ENCODE measurements at regions not wholly inside any gene's neighbourhood (a gene's known extent, or its start where the extent isn't known, plus 50 kb on each side); places are given as distances from the start of the nearest gene placed in this dataset.

DNA sequence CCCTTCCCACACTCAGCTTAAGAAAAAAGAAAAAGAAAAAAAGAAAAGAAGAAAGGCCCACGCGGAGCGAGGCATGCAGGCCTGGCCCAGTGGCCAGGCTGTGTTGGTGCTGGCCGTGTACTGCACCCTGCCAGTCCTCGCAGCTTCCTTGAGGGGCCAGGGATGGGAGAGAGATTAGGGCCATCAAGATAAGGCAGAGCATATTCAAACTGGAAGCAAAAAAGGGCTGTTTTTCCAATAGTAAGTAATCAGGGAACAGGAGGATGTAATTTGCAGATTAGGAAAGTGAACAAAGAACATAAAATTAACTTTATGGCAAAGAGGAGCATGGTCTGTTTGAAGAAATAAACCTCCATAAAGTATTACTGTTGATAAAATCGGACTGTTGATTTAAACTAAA, 319.6 kb upstream of the CLINT1 start:
- no peak for DNase-seq

DNA sequence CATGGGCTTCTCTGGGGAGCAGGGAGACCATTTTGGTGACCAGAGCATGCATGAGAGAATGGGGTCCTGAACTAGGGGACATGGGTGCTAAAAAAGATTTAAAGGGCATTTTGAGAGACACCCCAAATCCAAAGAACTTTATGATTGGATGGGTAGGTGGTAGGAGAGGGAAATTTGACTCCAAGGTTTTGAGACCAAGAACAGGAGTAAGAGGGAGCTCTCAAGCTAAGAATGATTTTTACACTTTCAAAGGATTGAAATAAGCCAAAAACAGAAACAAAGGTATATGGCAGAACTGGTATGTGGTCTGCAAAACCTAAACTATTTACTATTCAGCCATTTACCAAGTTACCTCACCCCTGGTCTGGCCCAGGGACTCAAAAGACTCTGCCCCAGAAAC, 318.2 kb upstream of the CLINT1 start:
- no peak for DNase-seq

DNA sequence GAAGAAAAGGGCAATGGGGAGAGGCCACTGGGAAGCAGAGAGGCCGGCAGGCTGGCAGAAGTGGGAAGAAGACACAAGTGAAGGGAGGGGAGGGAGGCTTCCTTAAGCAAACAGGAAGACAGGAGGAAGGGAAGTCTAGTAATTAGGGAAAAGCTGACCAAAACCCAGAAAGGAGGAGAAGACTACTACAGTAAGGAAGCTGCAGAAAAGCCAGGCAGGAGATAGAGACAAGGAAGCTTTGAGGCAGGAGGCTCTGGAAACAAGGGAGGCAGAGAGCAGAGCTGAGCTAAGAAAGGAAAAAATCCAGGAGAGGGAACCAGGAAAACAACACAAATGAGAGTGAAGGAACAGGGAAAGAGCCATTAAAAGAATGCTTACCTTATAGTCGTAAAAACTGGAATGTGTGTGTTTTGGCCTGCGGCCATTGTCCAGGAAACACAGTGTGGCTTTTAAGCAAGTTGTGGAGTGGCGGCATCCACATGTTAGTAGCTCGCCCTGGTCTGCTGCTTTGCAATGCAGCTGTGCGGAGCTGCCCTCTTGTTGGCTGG, 317.1 kb upstream of the CLINT1 start:
- no peak for DNase-seq

GRCh38 chr5:158174918-158175851, 316.2 kb upstream of the CLINT1 start:
- DNase-seq = peak; percentile 18

- no peak for DNase-seq
These were observed 315.1 kb upstream of the CLINT1 start for GRCh38 chr5:158174026-158174425.

DNA sequence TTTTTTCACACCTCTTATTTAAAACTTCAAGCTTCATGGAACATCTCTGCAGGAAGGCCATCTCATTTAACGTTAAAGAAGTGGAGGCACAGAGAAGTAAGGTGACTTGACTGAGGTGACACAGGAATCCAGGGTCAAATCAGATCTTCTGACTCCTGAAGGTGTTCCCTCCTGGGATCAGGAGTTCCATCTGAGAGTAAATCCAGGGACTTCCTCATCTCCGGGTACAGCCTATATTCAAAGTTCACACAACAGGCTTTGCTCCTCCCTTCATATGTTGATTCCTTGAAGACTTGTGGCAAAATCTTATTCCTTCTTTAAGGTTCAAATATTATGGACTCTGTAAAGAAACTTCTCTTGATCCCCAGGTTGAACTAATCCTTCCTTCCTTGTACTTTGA, 313.1 kb upstream of the CLINT1 start:
- no peak for DNase-seq

DNA sequence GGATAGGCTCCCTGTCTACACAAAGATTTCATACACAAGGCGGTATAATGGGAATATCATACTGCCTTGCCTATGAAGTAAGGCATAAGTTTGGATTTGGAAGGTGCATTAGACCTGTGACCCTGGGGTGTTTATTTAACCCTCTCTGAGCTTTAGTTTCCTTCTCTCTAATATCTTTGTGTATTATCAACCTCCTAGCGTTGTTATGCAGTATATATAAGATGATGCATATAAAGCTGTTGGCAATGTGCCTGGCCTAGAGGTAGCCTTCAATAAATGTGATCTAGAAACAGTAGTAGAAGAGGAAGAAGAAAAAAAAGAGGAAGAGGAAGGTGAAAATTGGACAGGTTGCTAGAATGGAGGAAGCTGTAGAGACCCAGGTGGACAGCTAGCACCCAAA, 311.6 kb upstream of the CLINT1 start:
- no peak for DNase-seq

GRCh38 chr5:158170060-158170459, 311.1 kb upstream of the CLINT1 start:
- DNase-seq = no peak

GRCh38 chr5:158166424-158166823, 307.5 kb upstream of the CLINT1 start:
- DNase-seq = no peak

DNA sequence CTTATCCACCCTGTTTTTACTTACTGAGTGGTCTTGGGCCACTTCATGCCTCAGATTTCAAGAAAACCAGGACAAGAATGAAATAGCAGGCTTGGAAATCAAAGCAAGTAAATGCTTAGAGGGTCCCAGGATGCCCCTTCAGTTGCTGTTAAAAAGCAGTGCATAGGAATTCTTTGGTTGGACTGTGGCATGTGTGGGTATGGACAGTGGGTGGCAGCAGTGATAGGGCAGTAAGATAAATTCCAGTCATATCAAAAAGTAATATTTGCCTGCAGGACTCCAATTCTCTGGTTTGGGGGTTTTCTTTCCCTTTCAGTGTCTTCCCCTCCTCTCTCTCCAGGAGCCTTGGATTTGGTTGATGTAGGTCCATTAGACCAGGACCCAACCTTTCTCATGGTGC, 306.7 kb upstream of the CLINT1 start:
- DNase-seq = no peak

GRCh38 chr5:158164296-158165047, 305.5 kb upstream of the CLINT1 start:
- no peak for DNase-seq

DNA sequence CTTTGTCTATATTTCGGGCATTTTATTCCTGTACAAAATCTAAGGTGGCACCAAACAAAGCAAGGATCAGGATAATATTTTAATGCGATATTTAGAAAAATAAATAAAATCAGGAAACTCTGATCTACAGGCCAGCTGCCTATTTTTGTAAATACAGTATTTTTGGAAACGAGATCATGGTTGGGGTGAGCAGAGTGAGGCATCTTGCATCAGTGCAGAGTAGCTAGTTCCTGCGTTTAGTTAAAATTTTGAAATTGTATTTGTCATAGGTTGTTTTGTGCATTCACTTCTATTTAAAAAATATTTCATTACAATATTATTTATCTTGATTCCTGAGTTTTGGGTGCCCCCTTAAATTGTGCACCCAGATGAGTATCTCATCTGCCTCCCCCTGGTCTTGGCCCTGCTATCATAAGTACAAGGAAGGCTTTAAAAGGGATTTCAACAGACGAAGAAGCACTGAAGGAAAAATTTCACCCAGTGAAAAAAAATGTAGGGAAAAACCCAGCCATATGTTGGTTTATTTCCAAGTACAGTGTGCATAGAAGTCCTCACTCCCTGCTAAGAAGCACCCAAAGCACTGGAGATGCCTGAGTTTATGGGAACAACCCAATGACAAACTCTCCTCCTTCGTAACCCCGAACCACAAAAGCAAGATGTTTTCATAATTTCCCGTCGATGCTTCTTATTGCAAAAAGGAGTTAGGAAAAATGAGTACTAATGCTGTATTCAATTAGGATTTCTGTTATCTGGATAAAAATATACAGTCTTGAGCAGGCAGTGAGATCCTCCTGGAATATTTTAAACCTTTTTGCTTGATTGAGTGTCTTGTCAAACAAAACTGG, 304.7 kb upstream of the CLINT1 start:
- no peak for DNase-seq

DNA sequence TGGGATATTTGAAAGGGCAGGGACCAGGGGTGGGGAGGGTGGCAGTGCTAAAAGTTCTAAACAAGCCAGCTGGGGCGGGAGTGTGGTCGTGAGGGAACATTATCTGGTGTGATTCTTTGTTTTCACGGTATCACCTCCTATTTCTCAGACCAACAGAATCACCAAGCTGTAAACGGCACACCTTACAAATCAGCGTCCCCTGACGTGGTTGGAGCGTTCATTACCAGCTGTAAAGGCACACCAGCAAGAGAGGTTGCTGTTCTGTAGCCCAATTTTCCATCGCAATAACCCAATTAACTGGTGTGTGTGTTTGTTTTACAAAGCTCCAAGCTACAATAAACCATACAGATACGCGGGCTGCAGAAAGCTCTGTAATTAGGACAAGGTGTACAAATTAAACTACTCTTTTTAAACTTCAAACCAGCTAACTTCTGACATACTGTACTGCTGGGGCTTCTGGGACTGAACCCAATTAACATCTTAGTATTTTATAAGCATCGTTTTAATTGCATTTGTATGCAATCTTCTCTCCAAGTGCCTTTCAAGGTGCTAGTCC, 303.6 kb upstream of the CLINT1 start:
- DNase-seq = no peak

DNA sequence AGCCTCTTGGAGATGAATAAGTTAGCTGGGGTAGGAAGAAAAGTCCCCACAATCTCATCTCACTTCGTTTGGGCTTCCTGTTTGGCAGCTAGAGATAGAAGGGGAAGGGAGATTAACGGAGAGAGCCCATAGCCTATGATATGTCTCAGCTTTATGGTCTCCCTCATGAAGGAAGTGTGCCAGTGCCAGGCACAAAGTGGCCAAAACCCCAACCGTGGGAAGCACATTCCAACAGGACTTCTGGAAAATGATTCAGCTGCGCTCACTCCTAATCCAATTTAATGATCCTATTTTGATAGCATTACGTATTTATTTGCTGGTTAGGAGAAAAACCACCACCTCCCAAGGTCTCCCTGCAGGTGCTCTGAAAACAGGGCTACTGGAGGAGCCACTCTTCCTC, 303.1 kb upstream of the CLINT1 start:
- DNase-seq = no peak

GRCh38 chr5:158159621-158160020, 300.7 kb upstream of the CLINT1 start:
- no peak for DNase-seq

DNA sequence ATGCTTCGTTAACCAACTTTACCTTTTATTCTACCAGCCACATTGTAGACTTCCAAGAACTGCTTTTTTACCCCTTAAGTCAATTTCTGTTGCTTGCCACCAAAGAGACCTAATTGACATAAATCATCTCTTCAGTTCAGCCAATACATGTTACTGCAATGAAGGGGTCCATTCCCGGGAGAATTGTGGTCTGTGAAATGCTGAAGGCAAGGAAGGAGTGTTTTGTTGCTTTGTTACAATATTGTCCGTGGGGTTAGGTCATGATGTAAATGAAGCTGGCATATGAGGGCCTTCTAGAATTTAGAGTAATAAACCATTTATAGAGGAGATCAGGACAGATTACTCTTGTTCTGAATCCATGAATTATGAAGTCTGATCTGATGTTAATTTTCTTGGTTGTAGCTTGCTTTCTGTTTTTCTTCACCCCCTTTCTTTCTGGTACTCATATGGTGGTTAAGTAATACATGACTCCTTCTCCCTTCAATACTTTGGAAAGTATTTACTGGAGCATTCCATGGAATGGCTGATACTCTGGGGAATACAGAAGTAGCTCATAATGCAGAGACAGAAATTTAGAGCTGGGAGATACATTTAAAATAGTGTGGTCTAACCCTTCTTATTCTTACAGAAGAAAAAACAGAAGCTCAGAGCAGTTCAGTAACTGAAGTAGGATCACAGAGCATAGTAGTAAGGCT, 297.0 kb upstream of the CLINT1 start:
- DNase-seq = no peak

DNA sequence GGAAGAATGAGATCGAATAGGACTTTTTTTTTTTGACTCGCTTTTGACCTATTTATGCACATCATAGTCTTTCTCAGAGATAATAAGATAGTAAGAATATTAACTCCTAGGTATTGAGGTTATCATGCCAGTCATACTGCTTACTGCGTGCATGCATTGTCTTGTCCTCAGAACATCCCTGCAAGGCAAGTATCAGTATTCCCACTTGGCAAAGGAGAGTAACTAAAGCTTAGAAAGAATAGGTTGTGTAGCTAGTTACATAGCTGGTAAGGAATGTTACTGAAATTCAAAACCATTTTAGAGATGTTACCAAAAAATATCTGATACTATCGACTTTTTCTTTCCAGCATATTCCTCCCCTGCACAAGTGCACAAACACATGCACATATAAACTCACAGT, 296.1 kb upstream of the CLINT1 start:
- DNase-seq = no peak

GRCh38 chr5:158154226-158155005, 295.5 kb upstream of the CLINT1 start:
- DNase-seq = peak; percentile 20

GRCh38 chr5:158153508-158153907, 294.6 kb upstream of the CLINT1 start:
- no peak for DNase-seq

DNA sequence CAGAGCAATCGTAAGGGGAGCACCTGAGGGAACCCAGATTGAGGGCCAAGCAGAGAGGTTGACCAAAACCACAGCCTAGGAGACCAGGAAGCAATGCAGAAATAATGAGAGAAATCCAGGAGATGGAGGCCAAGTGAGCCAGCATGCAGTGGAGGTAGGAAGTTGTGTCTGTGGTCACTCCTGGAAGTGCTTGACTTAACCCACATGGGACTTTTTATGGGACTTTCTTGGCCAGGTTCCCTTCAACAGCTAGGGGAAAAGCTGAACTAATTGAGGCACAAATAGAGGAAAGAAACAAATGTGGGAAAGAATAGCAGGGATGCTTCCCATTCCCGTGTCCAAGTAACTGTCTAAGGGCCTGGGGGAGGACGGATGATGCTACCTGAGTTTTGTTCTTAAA, 293.2 kb upstream of the CLINT1 start:
- no peak for DNase-seq

DNA sequence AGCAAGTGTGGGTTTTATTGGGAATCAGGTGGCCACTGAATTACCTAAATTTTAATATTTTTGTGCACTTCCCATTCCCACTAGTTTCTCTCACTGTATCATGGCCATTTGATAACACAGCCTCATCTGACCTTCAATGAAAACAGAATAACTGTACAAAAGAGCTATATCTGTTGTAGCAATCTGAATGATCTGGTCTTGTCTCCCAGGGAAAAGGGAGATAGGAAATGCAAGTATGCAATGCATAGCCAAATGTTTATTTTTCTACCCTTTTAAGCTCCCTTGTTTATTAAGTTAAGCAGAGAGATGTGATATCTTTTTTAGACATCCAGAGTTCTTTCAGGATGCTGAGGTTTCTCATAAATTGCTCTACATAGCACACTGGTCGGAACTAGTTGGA, 288.3 kb upstream of the CLINT1 start:
- DNase-seq = no peak

All from amniotic stem cell (primary cell).